ENCODE measurements at regions not wholly inside any gene's neighbourhood (a gene's known extent, or its start where the extent isn't known, plus 50 kb on each side); places are given as distances from the start of the nearest gene placed in this dataset.

DNA sequence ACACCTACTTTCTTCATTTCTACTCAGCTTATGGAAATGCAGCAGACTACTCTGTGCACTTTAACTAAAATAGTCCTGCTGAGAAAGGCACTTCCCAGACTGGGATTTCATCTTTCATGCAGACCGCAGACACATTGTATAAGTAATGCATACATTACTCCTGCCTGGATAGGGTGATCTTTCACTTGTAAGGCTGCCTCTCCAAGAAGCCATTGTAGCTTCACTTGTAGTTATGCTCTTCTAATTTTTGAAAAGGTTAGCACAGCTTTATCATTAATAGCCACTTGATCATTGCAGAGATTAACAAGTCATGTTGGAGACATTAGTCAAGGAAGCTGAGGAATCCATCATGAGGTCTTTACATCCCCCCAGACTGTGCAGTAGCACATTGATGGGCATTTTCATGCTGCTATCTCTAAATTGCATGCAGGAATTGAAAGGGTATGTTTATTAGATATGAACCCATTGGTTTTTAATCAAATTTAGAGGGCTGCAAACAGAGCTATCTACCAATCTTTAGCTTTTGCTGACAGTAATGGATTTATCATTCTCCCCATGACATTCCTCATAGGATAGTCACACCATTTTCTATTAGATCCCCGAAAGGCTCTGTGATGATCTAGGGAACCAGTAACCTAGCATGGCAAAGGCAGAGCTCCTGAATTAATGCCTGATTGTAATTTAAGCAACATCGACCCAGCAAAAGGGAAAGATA is 1074.7 kb upstream of the NXPH2 start:
- TF ChIP-seq, protein P1, sequence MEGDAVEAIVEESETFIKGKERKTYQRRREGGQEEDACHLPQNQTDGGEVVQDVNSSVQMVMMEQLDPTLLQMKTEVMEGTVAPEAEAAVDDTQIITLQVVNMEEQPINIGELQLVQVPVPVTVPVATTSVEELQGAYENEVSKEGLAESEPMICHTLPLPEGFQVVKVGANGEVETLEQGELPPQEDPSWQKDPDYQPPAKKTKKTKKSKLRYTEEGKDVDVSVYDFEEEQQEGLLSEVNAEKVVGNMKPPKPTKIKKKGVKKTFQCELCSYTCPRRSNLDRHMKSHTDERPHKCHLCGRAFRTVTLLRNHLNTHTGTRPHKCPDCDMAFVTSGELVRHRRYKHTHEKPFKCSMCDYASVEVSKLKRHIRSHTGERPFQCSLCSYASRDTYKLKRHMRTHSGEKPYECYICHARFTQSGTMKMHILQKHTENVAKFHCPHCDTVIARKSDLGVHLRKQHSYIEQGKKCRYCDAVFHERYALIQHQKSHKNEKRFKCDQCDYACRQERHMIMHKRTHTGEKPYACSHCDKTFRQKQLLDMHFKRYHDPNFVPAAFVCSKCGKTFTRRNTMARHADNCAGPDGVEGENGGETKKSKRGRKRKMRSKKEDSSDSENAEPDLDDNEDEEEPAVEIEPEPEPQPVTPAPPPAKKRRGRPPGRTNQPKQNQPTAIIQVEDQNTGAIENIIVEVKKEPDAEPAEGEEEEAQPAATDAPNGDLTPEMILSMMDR (IDR thresholded peaks at IDR 0.05; ENCODE audit: extremely low read depth in 1 of 2, insufficient read depth in 1 of 2, low read depth in 1 of 2, low read length in 2 of 2), result no peak
- TF ChIP-seq POLR2AphosphoS5 (IDR thresholded peaks at IDR 0.05; ENCODE audit: insufficient read depth, low read depth, low read length), result no peak
- no peak for TF ChIP-seq POLR2A (IDR thresholded peaks at IDR 0.05; ENCODE audit: low read depth, low read length)
- TF ChIP-seq, protein P2, sequence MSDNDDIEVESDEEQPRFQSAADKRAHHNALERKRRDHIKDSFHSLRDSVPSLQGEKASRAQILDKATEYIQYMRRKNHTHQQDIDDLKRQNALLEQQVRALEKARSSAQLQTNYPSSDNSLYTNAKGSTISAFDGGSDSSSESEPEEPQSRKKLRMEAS (IDR thresholded peaks at IDR 0.05; ENCODE audit: insufficient read depth, insufficient read length), result no peak
